AG10803 (cell line): ENCODE measurements at regions not wholly inside any gene's neighbourhood (a gene's known extent, or its start where the extent isn't known, plus 50 kb on each side); places are given as distances from the start of the nearest gene placed in this dataset.
"Not testable (repeated sequence)": the region's sequence is repeated elsewhere in the genome, so short reads cannot be mapped to it uniquely, and the experiment has no call there.

Source experiments
- DNase-seq: peaks from one replicate; pipeline ENCODE4 v3.0.0; 2010; ENCODE audit warnings: low read depth
- H3K4me3 ChIP-seq: 2 replicates; pipeline ENCODE4 v1.5.1; 2011; ENCODE audit warnings: mild to moderate bottlenecking, low read length, control low read depth
- CTCF ChIP-seq: conservative IDR thresholded peaks from 2 replicates; pipeline ENCODE4 v1.5.1; 2011; ENCODE audit warnings: mild to moderate bottlenecking, low read length, control low read depth, inconsistent platforms

GRCh38 chr6:142645663-142646062 lies 299.3 kb downstream of the HIVEP2 start:
- no peak for DNase-seq
- no peak for TF ChIP-seq CTCF
- no peak overlapping the region for H3K4me3 ChIP-seq

GRCh38 chr6:142647449-142648035 lies 297.4 kb downstream of the HIVEP2 start:
- TF ChIP-seq CTCF, result no peak
- DNase-seq, result no peak
- no peak overlapping the region for H3K4me3 ChIP-seq

- DNase-seq, result no peak
- no peak overlapping the region for H3K4me3 ChIP-seq
- no peak for TF ChIP-seq CTCF
Measured at GRCh38 chr6:142648036-142648451, 296.9 kb downstream of the HIVEP2 start.

- DNase-seq, result no peak
- TF ChIP-seq CTCF, result no peak
- no peak overlapping the region for H3K4me3 ChIP-seq
Measured at GRCh38 chr6:142648526-142648925, 296.4 kb downstream of the HIVEP2 start.

GRCh38 chr6:142649438-142650234 lies 295.3 kb downstream of the HIVEP2 start:
- not testable (repeated sequence) for H3K4me3 ChIP-seq, DNase-seq

- TF ChIP-seq CTCF, result no peak
- H3K4me3 ChIP-seq, result no peak overlapping the region
- DNase-seq, result no peak
Measured at GRCh38 chr6:142651384-142651783, 293.6 kb downstream of the HIVEP2 start.

GRCh38 chr6:142653710-142654420 lies 291.1 kb downstream of the HIVEP2 start:
- no peak overlapping the region for H3K4me3 ChIP-seq
- TF ChIP-seq CTCF, result no peak
- no peak for DNase-seq
